SK-N-SH (cell line): ENCODE measurements at regions not wholly inside any gene's neighbourhood (a gene's known extent, or its start where the extent isn't known, plus 50 kb on each side); places are given as distances from the start of the nearest gene placed in this dataset.

Experiments used
- CTCF ChIA-PET: fragments of 300-600, 350-600 bp; formaldehyde crosslinking; extraction: SDS; loops from one replicate; lab custom pipeline; 2021; lab: Yijun Ruan, JAX
- POLR2A ChIA-PET: fragments of 350-600 bp; sonication (Branson Sonifier 250); formaldehyde crosslinking; extraction: SDS; loops from one replicate; lab custom pipeline; 2020; ENCODE audit warnings: antibody characterized with exemption, inconsistent platforms; lab: Yijun Ruan, JAX
- DNase-seq: peaks from one replicate; pipeline ENCODE4 v3.0.0; 2012
- H2AFZ ChIP-seq: fragments of 200-600 bp; sonication (generic); 2 replicates; pipeline ENCODE4 v1.8.1; 2016; ENCODE audit warnings: antibody characterized with exemption, mild to moderate bottlenecking, low read depth
- H3F3A ChIP-seq: fragments of 200-600 bp; sonication (generic); replicated peaks from 2 replicates; pipeline ENCODE3; 2016; ENCODE audit warnings: antibody characterized with exemption, mild to moderate bottlenecking; ENCODE audit not compliant: insufficient read depth
- H3K27ac ChIP-seq, 2 experiments: fragments of 200-500 bp in 1 of 2; fragments of 200-600 bp in 1 of 2; sonication (Bioruptor generic) in 1 of 2; sonication (generic), shearing (Covaris generic) in 1 of 2; 2 replicates each; pipeline versions ENCODE4 v1.5.1 to v1.6.1; 2014 to 2016; ENCODE audit warnings: low read depth in 2 of 2, inconsistent platforms in 1 of 2, low read length in 1 of 2, mild to moderate bottlenecking in 1 of 2, mixed read lengths in 1 of 2
- H3K27me3 ChIP-seq: fragments of 200-600 bp; sonication (generic), shearing (Covaris generic); 2 replicates; pipeline ENCODE4 v1.6.1; 2016; ENCODE audit warnings: mixed run types; ENCODE audit not compliant: insufficient read depth
- H3K36me3 ChIP-seq, 2 experiments: fragments of 200-500 bp in 1 of 2; fragments of 200-600 bp in 1 of 2; sonication (Bioruptor generic) in 1 of 2; sonication (generic) in 1 of 2; replicated peaks in 1 of 2; 2 replicates each; pipeline versions ENCODE3 to v1.5.1; 2014 to 2016; ENCODE audit warnings: low read length in 1 of 2, mild to moderate bottlenecking in 1 of 2; ENCODE audit not compliant: insufficient read depth in 2 of 2, control insufficient read depth in 1 of 2
- H3K4me1 ChIP-seq, 2 experiments: fragments of 200-500 bp in 1 of 2; fragments of 200-600 bp in 1 of 2; sonication (Bioruptor generic) in 1 of 2; sonication (generic), shearing (Covaris generic) in 1 of 2; 2 replicates each; pipeline versions ENCODE4 v1.5.1 to v1.6.1; 2014 to 2016; ENCODE audit warnings: low read depth in 1 of 2, low read length in 1 of 2, mixed run types in 1 of 2; ENCODE audit not compliant: insufficient read depth in 2 of 2, control insufficient read depth in 1 of 2
- H3K4me2 ChIP-seq: fragments of 200-600 bp; sonication (generic), shearing (Covaris generic); 2 replicates; pipeline ENCODE4 v1.6.1; 2017; ENCODE audit warnings: mixed run types
- H3K4me3 ChIP-seq, 2 experiments: fragments of 200-500 bp in 1 of 2; fragments of 200-600 bp in 1 of 2; sonication (Bioruptor generic) in 1 of 2; sonication (generic), shearing (Covaris generic) in 1 of 2; 2 replicates each; pipeline versions ENCODE4 v1.5.1 to v1.8.1; 2014 to 2016; ENCODE audit warnings: low read depth in 2 of 2, inconsistent platforms in 1 of 2, low read length in 1 of 2, mild to moderate bottlenecking in 1 of 2, mixed read lengths in 1 of 2, moderate library complexity in 1 of 2
- H3K79me2 ChIP-seq: fragments of 200-600 bp; sonication (generic); 2 replicates; pipeline ENCODE4 v1.8.1; 2017; ENCODE audit warnings: mild to moderate bottlenecking; ENCODE audit not compliant: insufficient read depth
- H3K9ac ChIP-seq: fragments of 200-600 bp; sonication (generic); 2 replicates; pipeline ENCODE4 v1.6.1; 2017; ENCODE audit warnings: mixed run types
- H3K9me2 ChIP-seq: fragments of 200-600 bp; sonication (generic); 2 replicates; pipeline ENCODE4 v1.6.1; 2017; ENCODE audit warnings: mixed run types
- H3K9me3 ChIP-seq: fragments of 200-600 bp; sonication (generic); 2 replicates; pipeline ENCODE4 v1.6.1; 2017; ENCODE audit warnings: mixed run types, mild to moderate bottlenecking, moderate library complexity
- H4K20me1 ChIP-seq: fragments of 200-600 bp; sonication (generic); 2 replicates; pipeline ENCODE4 v1.6.1; 2017; ENCODE audit warnings: mild to moderate bottlenecking, mixed run types; ENCODE audit not compliant: insufficient read depth
- EP300 ChIP-seq, 2 experiments: IDR thresholded peaks; 2 replicates each; pipeline versions ENCODE4 v1.4.0 to v1.6.1; 2012; ENCODE audit warnings: borderline replicate concordance in 1 of 2, low read depth in 1 of 2, low read length in 1 of 2
- EZH2phosphoT487 ChIP-seq: fragments of 200-600 bp; sonication (generic); IDR thresholded peaks from 2 replicates; pipeline ENCODE4 v1.6.1; 2017; ENCODE audit warnings: low read depth, mixed run types, mild to moderate bottlenecking, antibody characterized with exemption, moderate library complexity, borderline replicate concordance
- GABPA ChIP-seq: IDR thresholded peaks from 2 replicates; pipeline ENCODE4 v1.4.0; 2012; ENCODE audit warnings: low read depth, mild to moderate bottlenecking
- GATA2 ChIP-seq: sonication (generic); formaldehyde crosslinking; IDR thresholded peaks from 2 replicates; pipeline ENCODE4 v1.5.0; 2020; ENCODE audit warnings: mild to moderate bottlenecking, missing genetic modification reagents
- MEF2A ChIP-seq: IDR thresholded peaks from 2 replicates; pipeline ENCODE4 v1.4.0; 2012; ENCODE audit warnings: low read depth, borderline replicate concordance
- MXI1 ChIP-seq: IDR thresholded peaks from 2 replicates; pipeline ENCODE4 v1.6.1; 2012; ENCODE audit warnings: mild to moderate bottlenecking, low read depth, low read length, improper control_type of control experiment
- RCOR1 ChIP-seq: fragments of 150-350 bp; IDR thresholded peaks from 2 replicates; pipeline ENCODE4 v1.6.1; 2017; ENCODE audit warnings: antibody characterized with exemption, low read length
- RFX5 ChIP-seq: IDR thresholded peaks from 2 replicates; pipeline ENCODE4 v1.6.1; 2012; ENCODE audit warnings: mild to moderate bottlenecking, improper control_type of control experiment, low read length
- RXRA ChIP-seq: IDR thresholded peaks from 2 replicates; pipeline ENCODE4 v1.4.0; 2012; ENCODE audit warnings: low read depth, mild to moderate bottlenecking, borderline replicate concordance
- SIN3A ChIP-seq: IDR thresholded peaks from 2 replicates; pipeline ENCODE4 v1.6.1; 2012; ENCODE audit warnings: low read depth, mild to moderate bottlenecking, low read length, moderate library complexity, borderline replicate concordance
- TAF1 ChIP-seq: IDR thresholded peaks from 2 replicates; pipeline ENCODE4 v1.6.1; 2012; ENCODE audit warnings: low read depth, mild to moderate bottlenecking, low read length, moderate library complexity, borderline replicate concordance
- YY1 ChIP-seq: IDR thresholded peaks from 2 replicates; pipeline ENCODE4 v1.4.0; 2012; ENCODE audit warnings: low read depth, mild to moderate bottlenecking
- WGBS: methylation state at CpG from one replicate; pipeline ENCODE4 v1.1.6; 2017; ENCODE audit warnings: low lambda C conversion rate; 5-methylcytosine and 5-hydroxymethylcytosine counted together
- TF ChIP-seq, protein P1 (sequence below): IDR thresholded peaks from 2 replicates; pipeline ENCODE4 v1.4.0; 2012; ENCODE audit warnings: low read depth, borderline replicate concordance
- TF ChIP-seq, protein P2 (sequence below): IDR thresholded peaks from 2 replicates; pipeline ENCODE4 v1.4.0; 2012; ENCODE audit warnings: low read depth, borderline replicate concordance
- TF ChIP-seq, protein P3 (sequence below): IDR thresholded peaks from 2 replicates; pipeline ENCODE4 v1.4.0; 2012; ENCODE audit warnings: low read depth
- TF ChIP-seq, protein P4 (sequence below): fragments of 150-350 bp; IDR thresholded peaks from 2 replicates; pipeline ENCODE4 v1.6.1; 2017; ENCODE audit warnings: antibody characterized with exemption, low read length, low read depth, borderline replicate concordance
- TF ChIP-seq, protein P5 (sequence below): fragments of 150-350 bp; IDR thresholded peaks from 2 replicates; pipeline ENCODE4 v1.6.1; 2016; ENCODE audit warnings: mild to moderate bottlenecking, low read depth, low read length

DNA sequence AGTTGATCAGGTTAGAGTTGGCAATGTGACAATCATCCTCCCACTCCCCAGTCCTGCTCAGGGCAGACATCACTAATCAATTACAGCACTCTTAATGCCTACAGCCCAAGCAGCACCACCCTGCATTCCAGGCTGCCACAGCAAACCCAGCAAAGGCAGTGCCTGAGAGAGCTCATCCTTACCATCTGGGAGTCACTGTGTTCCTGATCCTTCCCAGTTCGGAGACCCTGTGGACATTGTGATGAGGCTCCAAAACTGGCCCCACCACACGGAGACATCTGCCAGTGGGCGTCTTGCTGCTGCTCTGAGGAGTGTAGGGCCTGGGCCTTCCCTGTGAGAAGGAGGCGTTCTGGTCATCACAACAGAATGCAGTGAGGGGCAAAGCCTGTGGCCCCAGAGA is 216.5 kb upstream of the CST7 start:
- no peak overlapping the region for H2AFZ ChIP-seq
- DNase-seq: no peak
- peaks cover 0 to 5% of the 10 kb centered on the region in 2 experiments; a peak in 1 of 4 replicates for H3K4me1 ChIP-seq
- H3K9ac ChIP-seq: no peak overlapping the region
- POLR2A ChIA-PET: no interaction called here
- H3K36me3 ChIP-seq: no peaks in the 10 kb centered on the region
- no peaks in the 10 kb centered on the region for H3F3A ChIP-seq
- no peaks in the 10 kb centered on the region for H3K9me3 ChIP-seq
- no peaks in the 10 kb centered on the region for H3K9me2 ChIP-seq
- no peaks in the 10 kb centered on the region for H3K79me2 ChIP-seq
- H3K27ac ChIP-seq: no peak overlapping the region
- no peak overlapping the region for H3K4me3 ChIP-seq
- H3K27me3 ChIP-seq: no peaks in the 10 kb centered on the region
- TF ChIP-seq, protein P1, sequence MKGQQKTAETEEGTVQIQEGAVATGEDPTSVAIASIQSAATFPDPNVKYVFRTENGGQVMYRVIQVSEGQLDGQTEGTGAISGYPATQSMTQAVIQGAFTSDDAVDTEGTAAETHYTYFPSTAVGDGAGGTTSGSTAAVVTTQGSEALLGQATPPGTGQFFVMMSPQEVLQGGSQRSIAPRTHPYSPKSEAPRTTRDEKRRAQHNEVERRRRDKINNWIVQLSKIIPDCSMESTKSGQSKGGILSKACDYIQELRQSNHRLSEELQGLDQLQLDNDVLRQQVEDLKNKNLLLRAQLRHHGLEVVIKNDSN: no peak
- TF ChIP-seq, protein P2, sequence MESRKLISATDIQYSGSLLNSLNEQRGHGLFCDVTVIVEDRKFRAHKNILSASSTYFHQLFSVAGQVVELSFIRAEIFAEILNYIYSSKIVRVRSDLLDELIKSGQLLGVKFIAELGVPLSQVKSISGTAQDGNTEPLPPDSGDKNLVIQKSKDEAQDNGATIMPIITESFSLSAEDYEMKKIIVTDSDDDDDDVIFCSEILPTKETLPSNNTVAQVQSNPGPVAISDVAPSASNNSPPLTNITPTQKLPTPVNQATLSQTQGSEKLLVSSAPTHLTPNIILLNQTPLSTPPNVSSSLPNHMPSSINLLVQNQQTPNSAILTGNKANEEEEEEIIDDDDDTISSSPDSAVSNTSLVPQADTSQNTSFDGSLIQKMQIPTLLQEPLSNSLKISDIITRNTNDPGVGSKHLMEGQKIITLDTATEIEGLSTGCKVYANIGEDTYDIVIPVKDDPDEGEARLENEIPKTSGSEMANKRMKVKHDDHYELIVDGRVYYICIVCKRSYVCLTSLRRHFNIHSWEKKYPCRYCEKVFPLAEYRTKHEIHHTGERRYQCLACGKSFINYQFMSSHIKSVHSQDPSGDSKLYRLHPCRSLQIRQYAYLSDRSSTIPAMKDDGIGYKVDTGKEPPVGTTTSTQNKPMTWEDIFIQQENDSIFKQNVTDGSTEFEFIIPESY: no peak
- TF ChIP-seq YY1: no peak
- no peak for TF ChIP-seq GATA2
- TF ChIP-seq, protein P3, sequence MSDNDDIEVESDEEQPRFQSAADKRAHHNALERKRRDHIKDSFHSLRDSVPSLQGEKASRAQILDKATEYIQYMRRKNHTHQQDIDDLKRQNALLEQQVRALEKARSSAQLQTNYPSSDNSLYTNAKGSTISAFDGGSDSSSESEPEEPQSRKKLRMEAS: no peak
- TF ChIP-seq RXRA: no peak
- TF ChIP-seq SIN3A: no peak
- no peak for TF ChIP-seq TAF1
- TF ChIP-seq MXI1: no peak
- no peak for TF ChIP-seq GABPA
- TF ChIP-seq EP300 (IDR thresholded peaks at IDR 0.05; ENCODE audit: borderline replicate concordance in 1 of 2, low read depth in 1 of 2, low read length in 1 of 2): no peak
- TF ChIP-seq MEF2A: no peak
- TF ChIP-seq RCOR1: no peak
- TF ChIP-seq, protein P4, sequence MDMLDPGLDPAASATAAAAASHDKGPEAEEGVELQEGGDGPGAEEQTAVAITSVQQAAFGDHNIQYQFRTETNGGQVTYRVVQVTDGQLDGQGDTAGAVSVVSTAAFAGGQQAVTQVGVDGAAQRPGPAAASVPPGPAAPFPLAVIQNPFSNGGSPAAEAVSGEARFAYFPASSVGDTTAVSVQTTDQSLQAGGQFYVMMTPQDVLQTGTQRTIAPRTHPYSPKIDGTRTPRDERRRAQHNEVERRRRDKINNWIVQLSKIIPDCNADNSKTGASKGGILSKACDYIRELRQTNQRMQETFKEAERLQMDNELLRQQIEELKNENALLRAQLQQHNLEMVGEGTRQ: no peak
- TF ChIP-seq RFX5: no peak
- TF ChIP-seq, protein P5, sequence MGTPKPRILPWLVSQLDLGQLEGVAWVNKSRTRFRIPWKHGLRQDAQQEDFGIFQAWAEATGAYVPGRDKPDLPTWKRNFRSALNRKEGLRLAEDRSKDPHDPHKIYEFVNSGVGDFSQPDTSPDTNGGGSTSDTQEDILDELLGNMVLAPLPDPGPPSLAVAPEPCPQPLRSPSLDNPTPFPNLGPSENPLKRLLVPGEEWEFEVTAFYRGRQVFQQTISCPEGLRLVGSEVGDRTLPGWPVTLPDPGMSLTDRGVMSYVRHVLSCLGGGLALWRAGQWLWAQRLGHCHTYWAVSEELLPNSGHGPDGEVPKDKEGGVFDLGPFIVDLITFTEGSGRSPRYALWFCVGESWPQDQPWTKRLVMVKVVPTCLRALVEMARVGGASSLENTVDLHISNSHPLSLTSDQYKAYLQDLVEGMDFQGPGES: no peak
- no peak for TF ChIP-seq EZH2phosphoT487
- CTCF ChIA-PET: no interaction called here
- H4K20me1 ChIP-seq: no peaks in the 10 kb centered on the region
- H3K4me2 ChIP-seq: no peak overlapping the region
- 48% methylated on average over 2 of the region's 4 CpGs for WGBS
